ENCODE measurements at regions not wholly inside any gene's neighbourhood (a gene's known extent, or its start where the extent isn't known, plus 50 kb on each side); places are given as distances from the start of the nearest gene placed in this dataset.

DNA sequence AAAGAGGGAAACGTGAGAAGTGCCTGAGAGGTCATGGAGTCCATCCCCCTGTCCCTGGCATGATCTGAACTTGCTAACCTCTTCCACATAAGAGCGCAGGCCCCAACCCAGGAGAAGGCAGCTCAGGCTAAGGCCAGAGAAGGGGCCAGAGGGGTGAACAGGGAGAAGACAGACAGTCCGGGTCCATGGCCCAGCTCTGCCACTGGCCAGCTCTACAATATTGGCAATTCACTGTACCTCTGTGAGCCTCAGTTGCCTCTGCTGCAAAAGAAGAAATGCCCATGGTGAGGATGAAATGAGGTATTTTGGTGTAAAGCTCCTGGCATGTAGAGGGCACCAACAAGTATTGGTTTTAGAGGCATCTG, 72.3 kb downstream of the CAMK2N1 start:
- TF ChIP-seq ARNTL (CRISPR knock-in tag; IDR thresholded peaks at IDR 0.05; ENCODE audit: borderline replicate concordance, low read depth) (no peak), GLIS3 (CRISPR knock-in tag; IDR thresholded peaks at IDR 0.05) (no peak), ISL1 (CRISPR knock-in tag; IDR thresholded peaks at IDR 0.05) (no peak)
- TF ChIP-seq, protein P1, sequence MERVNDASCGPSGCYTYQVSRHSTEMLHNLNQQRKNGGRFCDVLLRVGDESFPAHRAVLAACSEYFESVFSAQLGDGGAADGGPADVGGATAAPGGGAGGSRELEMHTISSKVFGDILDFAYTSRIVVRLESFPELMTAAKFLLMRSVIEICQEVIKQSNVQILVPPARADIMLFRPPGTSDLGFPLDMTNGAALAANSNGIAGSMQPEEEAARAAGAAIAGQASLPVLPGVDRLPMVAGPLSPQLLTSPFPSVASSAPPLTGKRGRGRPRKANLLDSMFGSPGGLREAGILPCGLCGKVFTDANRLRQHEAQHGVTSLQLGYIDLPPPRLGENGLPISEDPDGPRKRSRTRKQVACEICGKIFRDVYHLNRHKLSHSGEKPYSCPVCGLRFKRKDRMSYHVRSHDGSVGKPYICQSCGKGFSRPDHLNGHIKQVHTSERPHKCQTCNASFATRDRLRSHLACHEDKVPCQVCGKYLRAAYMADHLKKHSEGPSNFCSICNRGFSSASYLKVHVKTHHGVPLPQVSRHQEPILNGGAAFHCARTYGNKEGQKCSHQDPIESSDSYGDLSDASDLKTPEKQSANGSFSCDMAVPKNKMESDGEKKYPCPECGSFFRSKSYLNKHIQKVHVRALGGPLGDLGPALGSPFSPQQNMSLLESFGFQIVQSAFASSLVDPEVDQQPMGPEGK (CRISPR knock-in tag; IDR thresholded peaks at IDR 0.05; ENCODE audit: borderline replicate concordance): no peak
- TF ChIP-seq, protein P2, sequence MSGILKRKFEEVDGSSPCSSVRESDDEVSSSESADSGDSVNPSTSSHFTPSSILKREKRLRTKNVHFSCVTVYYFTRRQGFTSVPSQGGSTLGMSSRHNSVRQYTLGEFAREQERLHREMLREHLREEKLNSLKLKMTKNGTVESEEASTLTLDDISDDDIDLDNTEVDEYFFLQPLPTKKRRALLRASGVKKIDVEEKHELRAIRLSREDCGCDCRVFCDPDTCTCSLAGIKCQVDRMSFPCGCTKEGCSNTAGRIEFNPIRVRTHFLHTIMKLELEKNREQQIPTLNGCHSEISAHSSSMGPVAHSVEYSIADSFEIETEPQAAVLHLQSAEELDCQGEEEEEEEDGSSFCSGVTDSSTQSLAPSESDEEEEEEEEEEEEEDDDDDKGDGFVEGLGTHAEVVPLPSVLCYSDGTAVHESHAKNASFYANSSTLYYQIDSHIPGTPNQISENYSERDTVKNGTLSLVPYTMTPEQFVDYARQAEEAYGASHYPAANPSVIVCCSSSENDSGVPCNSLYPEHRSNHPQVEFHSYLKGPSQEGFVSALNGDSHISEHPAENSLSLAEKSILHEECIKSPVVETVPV (CRISPR knock-in tag; IDR thresholded peaks at IDR 0.05): no peak
